Stimulated activated naive CD4-positive, alpha-beta T cell (primary cell): ENCODE measurements at regions not wholly inside any gene's neighbourhood (a gene's known extent, or its start where the extent isn't known, plus 50 kb on each side); places are given as distances from the start of the nearest gene placed in this dataset.
"Not testable (repeated sequence)": the region's sequence is repeated elsewhere in the genome, so short reads cannot be mapped to it uniquely, and the experiment has no call there.

Source experiments
- DNase-seq, 6 experiments: peaks; one replicate each; lab custom pipeline; 2025; lab: John Stamatoyannopoulos, UW

GRCh38 chr22:49413551-49413950 lies 414.1 kb downstream of the BRD1 start:
- DNase-seq, result no peak

DNA sequence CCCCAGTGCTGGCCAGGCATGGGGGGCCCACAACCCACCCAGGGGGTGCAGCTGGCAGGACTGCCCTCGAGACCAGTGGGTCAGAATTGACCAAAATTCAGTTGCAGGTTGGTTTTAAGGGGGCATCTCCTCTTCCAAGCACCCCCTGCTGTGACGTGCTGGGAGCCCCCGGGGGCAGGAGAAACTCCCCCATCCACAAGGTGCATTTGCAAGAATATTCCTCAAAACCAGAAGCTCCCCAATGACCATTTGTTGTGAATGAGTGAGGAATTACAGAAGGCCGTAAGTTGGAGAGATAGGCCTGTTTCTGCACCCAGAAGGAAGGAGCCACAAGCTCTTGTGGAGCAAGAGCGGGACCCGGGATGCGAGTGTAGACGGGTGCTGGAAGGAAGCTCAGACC lies 414.5 kb downstream of the BRD1 start:
- DNase-seq, result no peak

DNA sequence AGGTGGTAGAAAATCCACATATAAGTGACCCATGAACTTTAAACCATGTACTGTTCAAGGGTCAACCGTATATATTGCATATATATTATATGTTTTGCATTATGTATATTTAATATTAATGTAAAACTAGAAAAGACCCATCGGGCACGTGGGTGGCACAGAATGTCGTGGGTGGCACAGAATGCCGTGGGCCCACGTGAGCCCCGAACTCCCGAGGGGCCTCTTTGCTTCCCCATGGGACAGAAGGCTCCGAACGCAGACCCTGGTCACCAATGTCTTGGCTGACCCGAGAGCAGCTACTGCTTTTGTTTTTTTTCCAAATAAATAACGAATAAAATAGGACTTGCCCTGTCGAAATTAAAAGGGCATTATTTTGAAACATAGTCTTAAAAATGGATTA lies 415.4 kb downstream of the BRD1 start:
- no peak for DNase-seq

DNA sequence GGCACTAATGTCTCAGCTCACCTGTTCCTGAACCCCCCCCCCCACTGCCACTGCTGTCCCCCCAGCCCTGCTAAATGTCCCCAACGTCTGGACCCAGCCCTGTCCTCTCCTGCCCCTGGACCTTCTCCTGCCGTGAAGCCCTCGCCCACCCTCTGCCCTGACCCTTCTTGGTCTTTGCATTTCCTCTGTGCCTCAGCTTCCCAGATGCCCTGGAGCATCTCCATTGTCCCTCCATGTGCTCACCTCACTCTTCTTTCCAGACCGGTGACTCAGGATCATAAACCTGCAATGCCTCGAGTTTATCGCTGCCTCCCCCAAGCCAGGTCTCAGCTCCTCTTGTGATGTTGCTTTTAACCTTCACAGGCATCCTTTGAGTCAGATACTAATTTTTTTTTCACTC lies 416.4 kb downstream of the BRD1 start:
- DNase-seq, result no peak

- DNase-seq, result no peak
Measured at GRCh38 chr22:49408102-49408836, 419.4 kb downstream of the BRD1 start.

DNA sequence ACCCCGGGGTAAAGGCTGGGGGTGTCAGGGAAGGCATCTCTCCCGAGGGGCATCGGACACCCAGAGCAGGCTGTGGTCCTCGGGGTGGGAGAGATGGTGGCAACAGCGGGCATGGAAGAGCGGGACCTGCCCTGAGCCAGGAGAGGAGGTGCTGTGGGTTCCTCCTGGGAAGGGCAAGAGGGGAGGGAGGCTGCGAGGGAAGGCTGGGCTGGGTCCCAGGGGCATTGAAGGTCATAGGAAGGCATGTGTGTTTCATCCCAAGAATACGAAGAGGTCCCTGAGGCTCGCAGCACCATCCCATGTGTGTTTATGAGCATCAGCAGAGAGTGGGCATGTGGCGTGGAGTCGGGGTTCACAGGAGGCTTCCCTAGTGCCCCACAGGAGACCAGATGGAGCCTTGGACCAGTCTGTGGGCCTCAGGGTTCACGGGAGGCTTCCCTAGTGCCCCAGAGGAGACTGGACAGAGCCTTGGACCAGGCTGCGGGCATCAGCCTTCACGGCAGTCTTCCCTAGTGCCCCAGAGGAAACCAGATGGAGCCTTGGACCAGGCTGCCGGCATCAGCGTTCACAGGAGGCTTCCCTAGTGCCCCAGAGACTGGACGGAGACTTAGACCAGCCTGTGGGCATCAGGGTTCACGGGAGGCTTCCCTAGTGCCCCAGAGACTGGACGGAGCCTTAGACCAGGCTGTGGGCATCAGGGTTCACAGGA lies 420.6 kb downstream of the BRD1 start:
- DNase-seq, result no peak

GRCh38 chr22:49406047-49406650 lies 421.5 kb downstream of the BRD1 start:
- no peak for DNase-seq

DNA sequence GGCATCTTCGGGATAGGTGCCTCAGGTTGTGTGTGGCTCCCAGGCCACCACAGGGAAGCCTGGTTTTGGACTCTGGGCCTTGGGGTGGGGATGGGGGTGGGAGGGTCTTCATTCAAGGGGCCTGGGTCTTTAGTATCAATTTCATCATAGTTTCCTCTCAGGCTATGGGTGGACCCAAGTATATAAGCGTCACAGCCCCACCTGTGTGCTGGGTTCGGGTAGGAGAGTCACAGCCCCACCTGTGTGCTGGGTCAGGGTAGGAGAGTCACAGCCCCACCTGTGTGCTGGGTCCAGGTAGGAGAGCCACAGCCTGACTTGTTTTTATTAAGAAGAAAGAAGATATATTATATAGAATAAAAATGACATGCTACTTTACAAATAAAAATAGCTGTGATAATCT lies 422.1 kb downstream of the BRD1 start:
- DNase-seq, result no peak

- no peak for DNase-seq
Measured at GRCh38 chr22:49404576-49405241, 423.0 kb downstream of the BRD1 start.

DNA sequence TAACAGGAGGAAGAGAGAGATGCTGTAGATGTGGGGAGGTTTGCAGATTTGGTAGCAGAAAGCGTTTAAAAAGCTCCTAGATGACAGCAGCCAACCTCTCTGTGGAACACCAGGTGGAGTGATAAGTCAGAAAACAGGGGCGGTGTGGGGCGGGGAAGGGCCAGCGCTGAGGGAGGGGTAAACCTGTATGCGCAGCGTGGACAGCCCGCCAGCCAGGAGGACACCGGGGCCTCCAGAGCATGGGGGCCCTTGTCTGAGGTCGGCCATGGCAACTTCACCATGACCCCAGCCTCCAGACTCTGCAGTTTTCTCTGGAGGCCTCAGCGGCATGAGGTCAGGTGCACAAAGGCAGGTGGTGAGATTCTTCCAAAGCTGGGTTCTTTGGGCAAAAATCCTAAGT lies 423.7 kb downstream of the BRD1 start:
- DNase-seq, result no peak

DNA sequence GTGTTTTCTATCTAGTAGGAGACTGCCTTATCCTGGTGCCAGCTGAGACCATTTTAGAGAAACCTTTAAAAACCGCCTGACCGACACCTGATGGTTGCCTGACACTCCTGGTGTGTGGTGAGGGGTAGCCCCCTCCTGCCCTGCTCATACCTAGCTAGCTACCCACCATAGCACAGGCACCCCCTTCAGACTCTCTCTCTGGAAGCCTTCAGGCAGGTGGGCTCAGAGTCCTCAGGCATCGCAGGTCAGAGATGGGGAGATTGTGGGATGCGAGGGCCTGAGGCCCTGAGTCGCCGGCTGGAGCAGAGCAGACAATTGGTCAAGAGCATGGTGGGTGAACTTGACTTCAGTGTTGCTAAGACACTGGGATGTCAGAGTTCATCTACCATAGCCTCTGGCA lies 424.6 kb downstream of the BRD1 start:
- no peak for DNase-seq

DNA sequence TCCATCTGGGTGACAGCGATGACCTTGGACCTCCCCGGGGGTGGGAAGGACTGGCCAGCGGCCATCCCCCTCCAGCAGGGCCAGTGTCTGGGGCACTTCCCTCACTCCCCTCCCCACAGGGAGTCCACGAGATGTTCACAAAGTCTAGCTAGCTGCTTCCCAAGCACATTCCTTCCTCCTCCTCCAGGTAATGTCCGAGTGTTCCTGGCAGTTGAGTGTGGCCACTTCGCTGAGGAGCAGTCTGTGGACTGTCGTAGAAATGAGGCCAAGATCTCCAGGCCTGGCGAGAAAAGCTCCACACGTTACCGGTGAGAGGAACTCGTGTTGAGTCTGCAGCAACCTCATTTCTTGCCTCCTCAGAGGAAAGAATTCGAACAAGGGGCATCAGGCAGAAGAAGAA lies 425.5 kb downstream of the BRD1 start:
- no peak for DNase-seq

DNA sequence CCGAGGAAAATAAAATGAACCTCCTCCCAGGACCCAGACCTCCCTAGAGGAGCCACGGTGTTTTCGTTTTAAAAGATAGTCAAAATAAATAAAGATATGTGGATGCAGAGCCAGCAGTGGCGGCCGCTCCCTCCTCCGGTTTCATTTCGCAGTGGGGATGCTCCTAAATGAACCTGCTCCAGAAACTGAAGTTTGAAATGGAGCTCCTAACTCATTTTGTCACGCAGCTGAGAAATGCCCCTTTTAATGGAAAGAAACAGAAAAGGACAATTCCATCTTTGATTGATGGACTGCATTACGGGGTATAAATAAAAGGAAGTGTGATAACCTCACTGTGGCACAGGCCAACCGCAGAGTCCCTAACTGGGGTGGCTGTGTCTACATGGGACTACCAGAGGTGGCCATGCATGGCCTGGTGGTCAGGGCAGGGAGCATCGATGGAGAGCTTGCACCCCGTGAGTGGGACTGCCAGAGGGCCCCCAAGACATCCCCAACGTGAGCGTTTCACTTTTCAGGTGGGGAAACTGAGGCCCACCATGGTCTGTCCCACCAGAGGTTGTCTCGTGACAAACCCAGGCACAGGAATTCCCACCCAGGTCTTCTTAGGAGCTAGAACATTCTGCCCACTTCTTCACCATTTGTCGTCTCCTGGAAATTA lies 426.6 kb downstream of the BRD1 start:
- DNase-seq, result no peak

DNA sequence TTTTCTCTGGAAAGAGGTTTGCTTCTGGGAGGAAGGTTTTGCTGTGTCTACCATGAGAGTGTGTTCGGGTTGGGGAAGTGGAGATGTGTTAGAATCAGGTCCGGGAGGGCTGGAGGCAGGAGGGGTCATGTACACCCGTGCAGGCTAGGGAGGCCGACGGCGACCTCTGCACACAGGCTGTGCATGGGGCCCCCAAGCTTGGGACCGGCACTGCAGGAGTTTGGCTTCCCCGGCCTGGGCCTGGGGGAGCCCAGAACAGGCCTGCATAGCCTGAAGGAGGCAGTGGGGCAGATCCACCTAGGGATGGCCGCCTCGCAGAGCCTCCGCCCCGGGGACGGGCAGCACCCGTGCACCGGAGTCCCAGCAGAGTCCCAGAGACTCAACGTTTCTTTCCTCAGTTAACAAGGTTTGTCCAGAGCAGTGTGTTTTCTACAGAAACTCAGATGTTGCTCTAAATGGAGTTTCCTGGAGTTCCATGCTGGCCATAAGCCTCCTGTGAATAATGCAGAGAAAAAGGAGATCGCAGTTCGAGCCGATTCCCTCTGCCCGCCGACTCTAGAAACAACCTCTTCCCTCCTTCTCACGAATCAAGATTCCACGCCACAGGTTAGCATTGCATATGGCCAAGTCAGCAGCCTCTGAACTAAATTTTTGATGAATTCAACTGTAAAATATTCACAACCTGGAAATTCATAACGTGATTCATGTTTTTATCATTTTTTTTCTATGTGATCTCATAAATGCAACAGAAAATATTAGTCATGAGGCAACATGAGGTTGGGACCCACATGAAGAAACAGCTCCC lies 427.3 kb downstream of the BRD1 start:
- no peak for DNase-seq

DNA sequence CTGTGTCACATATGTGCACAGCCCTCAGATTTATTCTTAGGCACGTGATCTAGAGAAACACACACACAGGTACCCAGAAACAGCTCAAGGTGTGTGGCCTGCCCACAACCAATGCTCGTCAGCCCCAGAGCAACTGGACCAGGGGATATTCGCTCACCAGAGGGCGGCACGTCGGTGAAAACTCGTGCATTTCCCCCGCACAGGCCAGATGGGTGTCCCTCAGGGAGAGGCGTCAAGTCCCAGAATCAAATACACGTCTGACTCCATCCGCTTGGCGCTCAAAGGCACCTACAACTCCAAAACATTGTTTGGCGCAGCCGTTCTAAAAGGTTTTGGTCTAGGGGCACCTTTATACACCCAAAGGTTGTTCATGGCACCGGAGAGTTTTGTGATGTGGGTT lies 429.0 kb downstream of the BRD1 start:
- no peak for DNase-seq

DNA sequence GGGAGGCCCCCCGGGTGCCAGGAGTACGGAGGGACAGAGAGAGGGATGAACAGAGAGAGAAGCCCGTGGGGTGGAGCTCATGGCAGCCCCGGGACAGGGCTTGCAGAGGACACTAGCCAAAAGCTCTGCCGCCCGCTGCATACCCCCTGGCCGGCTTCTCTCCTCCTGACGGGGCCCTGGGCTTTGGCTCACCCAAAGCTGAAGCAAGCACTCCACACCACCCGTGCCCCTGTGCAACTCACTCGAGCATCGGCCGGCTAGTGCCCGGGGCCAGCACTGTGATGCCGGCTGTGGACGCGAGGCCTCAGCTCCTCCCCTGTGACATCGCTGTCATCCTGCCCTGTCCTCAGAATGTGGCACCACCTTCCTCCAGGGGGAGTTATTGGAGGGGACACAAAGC lies 429.6 kb downstream of the BRD1 start:
- no peak for DNase-seq

DNA sequence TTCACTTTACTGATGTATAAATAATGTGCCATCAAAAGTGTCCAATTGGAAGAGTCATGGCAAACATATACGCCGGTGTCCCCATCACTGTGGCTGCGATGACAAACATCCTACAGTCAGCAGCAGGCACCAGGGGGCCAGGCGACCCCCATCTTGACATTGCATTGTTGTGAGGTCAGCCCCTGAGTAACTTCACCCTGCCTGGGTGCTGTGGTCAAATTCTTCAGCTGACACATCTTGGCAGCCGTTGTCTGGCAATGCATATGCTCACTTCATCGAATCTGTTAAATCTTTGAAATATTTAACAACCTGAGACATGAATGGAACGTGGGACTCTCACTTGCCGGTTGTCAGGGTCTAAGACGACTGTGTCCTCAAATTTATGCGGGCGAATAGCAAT lies 430.9 kb downstream of the BRD1 start:
- no peak for DNase-seq

GRCh38 chr22:49395617-49396016 lies 432.1 kb downstream of the BRD1 start:
- DNase-seq, result no peak

GRCh38 chr22:49395062-49395461 lies 432.6 kb downstream of the BRD1 start:
- DNase-seq, result not testable (repeated sequence)

GRCh38 chr22:49394116-49394785 lies 433.4 kb downstream of the BRD1 start:
- DNase-seq, result no peak

GRCh38 chr22:49393526-49393925 lies 434.1 kb downstream of the BRD1 start:
- no peak for DNase-seq
